ENCODE measurements at regions not wholly inside any gene's neighbourhood (a gene's known extent, or its start where the extent isn't known, plus 50 kb on each side); places are given as distances from the start of the nearest gene placed in this dataset. TPM values are rescaled to one million over a fixed set of nuclear protein-coding genes. Genes with fewer than 3 reads are reported as not detected.
A peak's percentile ranks its signal among the peaks of the same experiment; 100 is the strongest.

DNA sequence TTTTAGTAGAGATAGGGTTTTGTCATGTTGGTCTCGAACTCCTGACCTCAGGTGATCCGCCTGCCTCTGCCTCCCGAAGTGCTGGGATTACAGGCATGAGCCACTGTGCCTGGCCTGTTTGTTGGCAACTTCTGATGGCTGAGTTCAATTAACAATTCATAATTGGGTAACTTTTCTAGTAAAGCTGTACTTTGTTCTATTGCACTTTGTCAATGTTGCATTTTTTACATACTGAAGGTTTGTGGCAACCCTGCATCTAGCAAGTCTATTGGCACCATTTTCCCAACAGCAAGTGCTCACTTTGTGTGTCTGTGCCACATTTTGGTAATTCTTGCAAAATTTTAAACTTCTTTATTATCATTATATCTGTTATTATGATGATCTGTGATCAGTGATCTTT, 64.5 kb upstream of the USP24 start:
- no peak for DNase-seq (ENCODE audit: low read depth in 2 of 3, low spot score in 2 of 3)

DNA sequence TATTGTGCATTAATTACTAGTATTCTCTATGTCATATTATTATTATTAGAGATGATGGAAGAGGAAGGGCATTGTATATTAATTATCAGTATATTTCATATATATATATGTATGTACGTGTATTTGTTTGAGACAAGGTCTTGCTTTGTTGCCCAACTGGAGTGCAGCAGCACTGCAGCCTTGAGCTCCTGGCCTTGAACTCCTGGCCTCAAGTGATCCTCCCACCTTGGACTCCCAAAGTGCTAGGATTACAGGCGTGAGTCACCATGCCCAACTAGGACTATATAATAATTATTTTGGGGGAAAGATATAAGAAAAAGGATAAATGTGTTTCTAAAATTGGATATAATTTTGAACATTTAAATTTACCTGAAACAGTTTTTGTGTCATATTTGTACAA, 63.2 kb upstream of the USP24 start:
- DNase-seq (ENCODE audit: low read depth in 2 of 3, low spot score in 2 of 3) = no peak

DNA sequence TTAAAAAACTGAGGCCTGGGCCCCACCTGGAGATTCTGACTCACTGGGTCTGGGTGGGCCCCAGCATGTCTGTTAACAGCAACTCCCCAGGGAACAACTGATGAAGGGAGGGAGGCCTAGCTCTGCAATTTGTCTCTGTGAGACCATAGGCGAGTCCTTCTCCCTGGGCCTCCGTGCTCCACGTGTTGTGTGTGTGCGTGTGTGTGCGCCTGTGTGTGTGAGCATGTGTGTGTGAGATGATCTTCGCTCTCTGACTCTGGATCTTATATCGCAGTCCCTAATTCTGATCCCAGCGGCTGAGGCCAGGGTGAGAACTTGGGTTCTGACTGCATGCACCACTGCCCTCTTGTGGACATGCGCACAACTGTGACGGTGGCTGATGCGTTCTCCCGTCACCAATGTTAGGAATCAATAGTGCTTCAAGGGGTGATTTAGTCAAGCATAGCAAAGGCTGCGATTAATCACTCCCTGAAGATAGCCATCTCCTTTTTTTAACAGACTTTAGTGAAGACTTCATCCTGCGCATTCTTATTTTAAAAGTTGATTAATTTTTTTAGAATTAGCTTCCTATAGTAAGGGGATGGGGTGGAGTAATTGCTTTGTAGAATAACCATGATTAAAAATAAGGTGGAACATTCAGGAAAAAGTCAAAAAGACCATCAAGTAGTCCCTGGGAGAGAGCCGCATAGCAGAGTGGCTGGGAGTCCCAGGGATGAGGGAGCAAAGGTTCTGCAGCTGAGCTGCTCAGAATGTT, 62.4 kb upstream of the USP24 start:
- peak; percentile 53 to 85 (median 73) for DNase-seq (ENCODE audit: low read depth in 2 of 3, low spot score in 2 of 3)

DNA sequence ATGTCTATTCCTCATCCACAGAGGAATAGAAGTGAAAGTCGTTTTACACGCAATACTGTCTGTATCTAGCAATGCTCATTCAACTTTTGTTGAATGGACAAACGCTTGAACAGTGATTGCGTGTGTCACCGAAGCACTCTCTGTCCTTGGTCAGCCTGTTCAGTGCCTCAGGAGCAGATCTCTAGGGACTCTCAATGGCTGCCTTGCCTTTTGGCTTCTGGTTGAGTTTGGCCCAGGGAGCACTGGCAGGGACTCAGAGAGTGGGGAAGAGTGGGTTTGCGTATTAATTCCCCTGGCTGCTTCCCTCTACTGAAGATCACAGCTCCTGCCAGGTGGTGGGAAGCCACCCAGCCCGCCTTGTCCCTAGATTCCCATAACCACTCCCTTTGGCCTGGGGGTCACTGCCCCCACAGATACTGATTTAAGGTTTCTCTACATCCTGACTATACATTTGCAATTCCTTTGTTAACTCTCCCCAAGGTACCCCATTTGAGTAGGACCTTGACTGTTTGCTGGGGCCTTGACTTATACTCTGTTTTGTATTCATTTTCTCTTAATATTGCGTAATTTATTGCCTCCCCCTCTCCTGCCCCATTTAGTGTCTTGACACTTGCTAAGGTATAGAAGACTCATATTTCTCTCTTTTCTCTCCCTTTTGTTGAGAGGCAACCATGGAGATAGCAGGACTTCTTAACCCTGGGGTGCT, 61.7 kb upstream of the USP24 start:
- no peak for DNase-seq (ENCODE audit: low read depth in 2 of 3, low spot score in 2 of 3)

DNA sequence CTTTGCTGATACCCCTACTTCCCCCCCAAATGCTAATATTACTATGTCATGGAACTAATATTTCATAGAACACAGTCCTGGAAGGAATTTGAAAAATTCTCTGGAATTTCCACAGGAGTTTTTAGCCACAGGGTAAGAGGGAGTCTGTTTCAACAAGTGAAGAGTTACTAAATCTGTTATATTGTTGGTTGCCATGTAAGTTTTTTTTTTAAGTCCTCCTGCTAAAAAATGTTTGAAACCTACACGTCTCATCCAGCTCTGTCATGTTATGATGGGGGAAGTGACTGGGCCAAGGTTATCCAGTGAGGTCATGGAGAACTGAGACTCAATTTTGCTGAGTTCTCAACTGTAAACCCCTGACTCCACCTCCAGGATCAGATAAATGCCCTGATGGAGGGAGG, 60.8 kb upstream of the USP24 start:
- no peak for DNase-seq (ENCODE audit: low read depth in 2 of 3, low spot score in 2 of 3)

DNA sequence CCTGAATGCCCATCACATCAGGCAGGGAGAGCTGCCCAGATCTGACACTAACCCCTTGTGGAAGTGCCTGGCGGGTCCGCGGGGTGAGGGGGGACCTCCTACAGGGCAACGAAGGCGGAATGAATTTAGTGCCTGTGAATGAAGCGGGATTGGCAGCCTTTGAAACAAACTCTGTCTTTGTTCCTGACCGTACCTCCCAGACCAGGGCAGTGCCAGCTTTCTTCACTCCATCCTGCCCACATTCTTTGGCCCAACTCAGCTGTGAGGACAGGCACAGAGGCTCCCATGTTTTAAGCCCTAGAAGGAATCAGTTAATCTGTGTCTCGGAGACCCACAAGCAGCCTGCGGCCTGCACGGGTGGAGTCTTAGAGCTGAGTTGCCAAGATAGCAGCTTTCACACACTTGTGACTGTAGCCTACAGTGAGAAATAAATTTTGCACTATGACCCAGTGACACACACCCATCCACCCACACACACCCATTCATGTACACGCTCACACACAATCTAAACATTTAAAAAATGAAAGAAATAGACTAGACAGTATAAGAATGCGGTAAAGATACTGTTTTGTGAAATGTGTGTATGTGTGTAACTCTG, 60.1 kb upstream of the USP24 start:
- DNase-seq (ENCODE audit: low read depth in 2 of 3, low spot score in 2 of 3) = no peak

DNA sequence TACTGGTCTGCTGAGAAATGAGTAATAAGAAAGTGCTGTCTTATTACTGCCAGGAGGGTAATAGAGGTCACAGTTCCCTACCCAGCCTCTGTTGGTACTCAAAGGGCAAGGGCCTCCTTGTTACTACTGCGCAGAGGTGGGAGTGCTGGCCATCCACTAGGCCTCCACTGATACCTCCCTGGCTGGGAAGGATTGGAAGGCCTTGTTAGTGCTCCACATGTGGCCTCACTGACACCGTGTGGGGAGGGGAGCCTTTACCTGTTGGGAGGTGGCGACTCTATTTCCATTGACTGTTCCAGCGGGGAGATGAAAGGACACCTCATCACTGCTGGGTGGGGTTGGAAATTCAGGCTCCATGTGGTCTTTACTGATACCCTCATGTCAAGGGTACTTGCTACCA, 57.8 kb upstream of the USP24 start:
- no peak for DNase-seq (ENCODE audit: low read depth in 2 of 3, low spot score in 2 of 3)

Small RNAs in the stretch of these regions (small RNA-seq; reads per million reads assigned to genes)
- not detected for gene RF00019
- gene RNU6-830P = not detected
